ENCODE measurements at regions not wholly inside any gene's neighbourhood (a gene's known extent, or its start where the extent isn't known, plus 50 kb on each side); places are given as distances from the start of the nearest gene placed in this dataset.

GRCh38 chr18:78587626-78588600 lies 391.7 kb upstream of the SALL3 start:
- peaks cover 0 to 14% of the 10 kb centered on the region in 2 donors for H3K27me3 ChIP-seq
- no peak overlapping the region for H3K4me3 ChIP-seq
- no peaks in the 10 kb centered on the region for H3K4me1 ChIP-seq
- no peak overlapping the region for H3K27ac ChIP-seq
- no peaks in the 10 kb centered on the region for H3K36me3 ChIP-seq
- no peak for TF ChIP-seq CTCF (IDR thresholded peaks at IDR 0.05)
- no peak for TF ChIP-seq POLR2AphosphoS5 (IDR thresholded peaks at IDR 0.05)
- no peak for TF ChIP-seq POLR2A (IDR thresholded peaks at IDR 0.05)
- no peak for DNase-seq (ENCODE audit: low spot score in 2 of 2)
- intact Hi-C loops (cut with DNase I; ENCODE audit: low total_unique reads) = no loop called here
- peaks cover 0 to 16% of the 10 kb centered on the region in 2 donors for H3K9me3 ChIP-seq

- H3K27me3 ChIP-seq = peaks cover 0 to 7% of the 10 kb centered on the region in 2 donors
- no peaks in the 10 kb centered on the region for H3K4me1 ChIP-seq
- no peak for DNase-seq (ENCODE audit: low spot score in 2 of 2)
- TF ChIP-seq POLR2A (IDR thresholded peaks at IDR 0.05) (no peak), CTCF (IDR thresholded peaks at IDR 0.05) (no peak), POLR2AphosphoS5 (IDR thresholded peaks at IDR 0.05) (no peak)
- H3K27ac ChIP-seq = no peak overlapping the region
- H3K4me3 ChIP-seq = no peak overlapping the region
- peaks cover 5 to 34% of the 10 kb centered on the region in 2 donors for H3K9me3 ChIP-seq
- no peaks in the 10 kb centered on the region for H3K36me3 ChIP-seq
- intact Hi-C loops (cut with DNase I; ENCODE audit: low total_unique reads) = no loop called here
These were observed 389.6 kb upstream of the SALL3 start for GRCh38 chr18:78589916-78590437.

- TF ChIP-seq POLR2A (IDR thresholded peaks at IDR 0.05) (no peak), POLR2AphosphoS5 (IDR thresholded peaks at IDR 0.05) (no peak)
- intact Hi-C loops (cut with DNase I; ENCODE audit: low total_unique reads) = no loop called here
- no peak overlapping the region for H3K27ac ChIP-seq
- peaks cover 5 to 40% of the 10 kb centered on the region in 2 donors for H3K9me3 ChIP-seq
- H3K27me3 ChIP-seq = no peaks in the 10 kb centered on the region
- H3K4me1 ChIP-seq = no peaks in the 10 kb centered on the region
- DNase-seq (ENCODE audit: low spot score in 2 of 2) = no peak
- H3K36me3 ChIP-seq = no peaks in the 10 kb centered on the region
- H3K4me3 ChIP-seq = no peak overlapping the region
These were observed 384.2 kb upstream of the SALL3 start for GRCh38 chr18:78595453-78595852.

GRCh38 chr18:78595924-78596573 lies 383.6 kb upstream of the SALL3 start:
- no peaks in the 10 kb centered on the region for H3K36me3 ChIP-seq
- H3K4me1 ChIP-seq = no peaks in the 10 kb centered on the region
- H3K27me3 ChIP-seq = no peaks in the 10 kb centered on the region
- no peak overlapping the region for H3K4me3 ChIP-seq
- no peak for DNase-seq (ENCODE audit: low spot score in 2 of 2)
- peaks cover 5 to 35% of the 10 kb centered on the region in 2 donors for H3K9me3 ChIP-seq
- TF ChIP-seq CTCF (IDR thresholded peaks at IDR 0.05) (no peak), POLR2A (IDR thresholded peaks at IDR 0.05) (no peak), POLR2AphosphoS5 (IDR thresholded peaks at IDR 0.05) (no peak)
- no peak overlapping the region for H3K27ac ChIP-seq
- intact Hi-C loops (cut with DNase I; ENCODE audit: low total_unique reads) = no loop called here

GRCh38 chr18:78596794-78597345 lies 382.7 kb upstream of the SALL3 start:
- Histone ChIP-seq H3K36me3 (no peaks in the 10 kb centered on the region), H3K4me1 (no peaks in the 10 kb centered on the region), H3K27ac (no peak overlapping the region), H3K27me3 (no peaks in the 10 kb centered on the region), H3K9me3 (peaks cover 5 to 31% of the 10 kb centered on the region in 2 donors), H3K4me3 (no peak overlapping the region)
- no peak for DNase-seq (ENCODE audit: low spot score in 2 of 2)
- intact Hi-C loops (cut with DNase I; ENCODE audit: low total_unique reads) = no loop called here
- no peak for TF ChIP-seq POLR2A (IDR thresholded peaks at IDR 0.05)
- TF ChIP-seq CTCF (IDR thresholded peaks at IDR 0.05) = no peak
- no peak for TF ChIP-seq POLR2AphosphoS5 (IDR thresholded peaks at IDR 0.05)
